Parathyroid adenoma (tissue), 2 donors: ENCODE measurements at regions not wholly inside any gene's neighbourhood (a gene's known extent, or its start where the extent isn't known, plus 50 kb on each side); places are given as distances from the start of the nearest gene placed in this dataset.

Source experiments
- H2AFZ ChIP-seq: fragments of 300-600 bp; sonication (generic); one replicate; pipeline ENCODE4 v1.7.0; 2017; ENCODE audit warnings: antibody characterized with exemption, mild to moderate bottlenecking
- H3K27ac ChIP-seq: fragments of 300-600 bp; sonication (generic); one replicate; pipeline ENCODE4 v1.7.0; 2017
- H3K27me3 ChIP-seq: fragments of 300-600 bp; sonication (generic); one replicate; pipeline ENCODE4 v1.7.0; 2017; ENCODE audit warnings: low read length; ENCODE audit not compliant: control insufficient read depth, insufficient read depth
- H3K36me3 ChIP-seq: fragments of 300-600 bp; sonication (generic); one replicate; pipeline ENCODE4 v1.7.0; 2017; ENCODE audit warnings: low read length; ENCODE audit not compliant: control insufficient read depth, insufficient read depth
- H3K4me1 ChIP-seq: fragments of 300-600 bp; sonication (generic); one replicate; pipeline ENCODE4 v1.7.0; 2017; ENCODE audit warnings: control low read depth
- H3K4me2 ChIP-seq: fragments of 300-600 bp; sonication (generic); one replicate; pipeline ENCODE4 v1.7.0; 2017; ENCODE audit warnings: low read length
- H3K4me3 ChIP-seq: fragments of 300-600 bp; sonication (generic); one replicate; pipeline ENCODE4 v1.7.0; 2017; ENCODE audit warnings: low read depth, low read length
- H3K79me2 ChIP-seq: fragments of 300-600 bp; sonication (generic); one replicate; pipeline ENCODE4 v1.7.0; 2017; ENCODE audit warnings: control low read depth
- H3K9ac ChIP-seq: fragments of 300-600 bp; sonication (generic); one replicate; pipeline ENCODE4 v1.7.0; 2017; ENCODE audit warnings: mild to moderate bottlenecking
- H3K9me3 ChIP-seq: fragments of 300-600 bp; sonication (generic); one replicate; pipeline ENCODE4 v1.7.0; 2017; ENCODE audit warnings: low read length; ENCODE audit not compliant: control insufficient read depth
- TF ChIP-seq, protein P1 (sequence below): fragments of 300-600 bp; sonication (generic); IDR thresholded peaks from one replicate; pipeline ENCODE4 v1.7.0; 2017; ENCODE audit warnings: antibody characterized with exemption, mild to moderate bottlenecking
- donor health status: primary hyperparathyroidism.

DNA sequence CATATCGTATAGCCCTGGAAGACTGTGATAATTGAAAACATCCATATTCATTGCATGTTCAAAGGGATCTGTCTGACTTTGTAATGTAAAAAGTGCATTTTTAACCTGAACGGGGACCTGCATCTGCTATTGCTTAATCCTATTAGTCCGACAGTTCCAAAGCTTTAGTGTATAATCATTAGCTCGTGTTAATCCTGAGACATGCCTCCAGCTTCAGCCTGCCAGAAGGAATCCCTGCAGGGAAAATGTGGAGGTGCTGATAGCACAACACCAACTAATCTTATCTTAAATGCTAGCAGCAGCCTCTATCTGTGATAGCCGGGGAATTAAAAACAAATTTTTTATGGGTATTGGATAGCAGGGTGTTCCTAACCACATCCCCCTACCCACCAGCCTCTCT lies 495.2 kb downstream of the TLE4 start:
- no peaks in the 10 kb centered on the region for H3K27me3 ChIP-seq
- H3K27ac ChIP-seq = no peak overlapping the region
- TF ChIP-seq, protein P1, sequence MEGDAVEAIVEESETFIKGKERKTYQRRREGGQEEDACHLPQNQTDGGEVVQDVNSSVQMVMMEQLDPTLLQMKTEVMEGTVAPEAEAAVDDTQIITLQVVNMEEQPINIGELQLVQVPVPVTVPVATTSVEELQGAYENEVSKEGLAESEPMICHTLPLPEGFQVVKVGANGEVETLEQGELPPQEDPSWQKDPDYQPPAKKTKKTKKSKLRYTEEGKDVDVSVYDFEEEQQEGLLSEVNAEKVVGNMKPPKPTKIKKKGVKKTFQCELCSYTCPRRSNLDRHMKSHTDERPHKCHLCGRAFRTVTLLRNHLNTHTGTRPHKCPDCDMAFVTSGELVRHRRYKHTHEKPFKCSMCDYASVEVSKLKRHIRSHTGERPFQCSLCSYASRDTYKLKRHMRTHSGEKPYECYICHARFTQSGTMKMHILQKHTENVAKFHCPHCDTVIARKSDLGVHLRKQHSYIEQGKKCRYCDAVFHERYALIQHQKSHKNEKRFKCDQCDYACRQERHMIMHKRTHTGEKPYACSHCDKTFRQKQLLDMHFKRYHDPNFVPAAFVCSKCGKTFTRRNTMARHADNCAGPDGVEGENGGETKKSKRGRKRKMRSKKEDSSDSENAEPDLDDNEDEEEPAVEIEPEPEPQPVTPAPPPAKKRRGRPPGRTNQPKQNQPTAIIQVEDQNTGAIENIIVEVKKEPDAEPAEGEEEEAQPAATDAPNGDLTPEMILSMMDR = no peak
- no peak overlapping the region for H3K9ac ChIP-seq
- peaks cover 11% of the 10 kb centered on the region for H3K4me1 ChIP-seq
- no peaks in the 10 kb centered on the region for H3K36me3 ChIP-seq
- H3K9me3 ChIP-seq = no peaks in the 10 kb centered on the region
- H3K4me2 ChIP-seq = peak overlapping the region; percentile 14
- no peaks in the 10 kb centered on the region for H3K79me2 ChIP-seq
- H3K4me3 ChIP-seq = no peak overlapping the region
- H2AFZ ChIP-seq = peak overlapping the region; percentile 38

DNA sequence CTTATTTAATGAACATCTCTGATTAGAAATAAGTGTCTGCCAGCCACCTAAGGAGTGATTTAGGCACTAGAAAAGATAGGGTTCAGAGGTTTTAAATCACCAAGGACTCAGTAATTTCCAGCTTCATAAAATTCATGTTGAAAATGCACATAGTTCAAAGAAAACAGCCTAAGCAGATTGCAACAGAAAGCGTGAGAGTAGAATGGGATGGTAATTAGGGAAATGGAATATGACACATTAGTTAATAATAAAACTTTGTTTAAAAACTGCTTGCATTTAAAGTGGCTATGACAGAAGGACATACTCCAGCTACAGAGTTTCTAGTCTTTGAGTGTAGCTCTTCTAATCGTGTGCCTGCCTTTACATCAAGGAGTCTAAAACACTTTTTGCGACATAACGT lies 490.8 kb downstream of the TLE4 start:
- peaks cover 5% of the 10 kb centered on the region for H3K9me3 ChIP-seq
- no peaks in the 10 kb centered on the region for H3K36me3 ChIP-seq
- H3K27me3 ChIP-seq = no peaks in the 10 kb centered on the region
- no peak overlapping the region for H3K4me3 ChIP-seq
- TF ChIP-seq, protein P1 = no peak
- H3K79me2 ChIP-seq = no peaks in the 10 kb centered on the region
- peak overlapping the region; percentile 46 for H3K27ac ChIP-seq
- no peak overlapping the region for H3K9ac ChIP-seq
- H2AFZ ChIP-seq = no peak overlapping the region
- H3K4me1 ChIP-seq = peaks cover 6% of the 10 kb centered on the region
- no peak overlapping the region for H3K4me2 ChIP-seq

DNA sequence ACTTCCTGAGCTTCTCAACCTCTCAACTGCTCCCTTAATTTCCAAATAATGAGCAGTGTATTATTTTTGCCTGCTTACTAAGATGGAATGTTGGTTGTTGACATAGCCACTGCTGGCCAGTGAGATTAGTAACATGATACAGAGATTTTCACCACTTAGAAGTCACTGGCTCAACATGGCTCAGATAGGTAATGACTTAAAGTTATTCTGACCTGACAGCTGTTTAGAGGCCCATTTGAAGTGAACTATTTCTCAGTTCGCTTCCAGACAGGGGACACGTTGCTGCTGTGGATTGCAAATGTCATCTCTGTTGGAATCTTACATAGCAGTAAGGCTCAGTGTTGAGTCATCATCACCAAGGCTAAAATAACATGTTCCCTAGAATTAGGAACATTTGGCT lies 490.2 kb downstream of the TLE4 start:
- Histone ChIP-seq H3K4me3 (no peak overlapping the region), H3K27me3 (no peaks in the 10 kb centered on the region), H3K79me2 (no peaks in the 10 kb centered on the region), H2AFZ (peak overlapping the region; percentile 51), H3K9me3 (peaks cover 5% of the 10 kb centered on the region), H3K4me2 (no peak overlapping the region), H3K27ac (peak overlapping the region; percentile 46), H3K4me1 (peaks cover 3% of the 10 kb centered on the region), H3K9ac (no peak overlapping the region), H3K36me3 (no peaks in the 10 kb centered on the region)
- TF ChIP-seq, protein P1 = no peak

DNA sequence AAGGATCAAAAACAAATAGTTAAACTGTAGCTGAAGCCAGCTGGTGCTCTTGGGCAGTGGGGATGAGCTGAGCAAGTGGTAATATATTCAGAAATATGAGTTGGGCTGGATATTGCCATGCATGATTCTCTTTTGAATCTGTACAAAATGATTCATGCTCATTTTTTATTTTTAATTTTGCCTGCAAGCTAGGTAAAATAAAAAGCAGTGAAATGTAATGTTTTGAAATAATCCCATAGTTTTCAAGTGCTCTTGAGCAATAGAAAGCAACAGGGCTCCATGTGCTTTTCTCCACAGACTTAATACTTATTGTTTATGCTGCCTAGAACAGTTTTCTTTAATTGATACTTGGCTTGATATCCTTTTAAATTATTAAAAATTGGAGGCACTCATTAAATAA lies 489.3 kb downstream of the TLE4 start:
- Histone ChIP-seq H3K79me2 (no peaks in the 10 kb centered on the region), H3K27ac (no peak overlapping the region), H3K9me3 (peaks cover 5% of the 10 kb centered on the region), H3K27me3 (no peaks in the 10 kb centered on the region), H3K4me2 (no peak overlapping the region), H3K4me3 (no peak overlapping the region), H3K36me3 (no peaks in the 10 kb centered on the region), H2AFZ (no peak overlapping the region), H3K4me1 (peaks cover 3% of the 10 kb centered on the region), H3K9ac (no peak overlapping the region)
- TF ChIP-seq, protein P1 = no peak

DNA sequence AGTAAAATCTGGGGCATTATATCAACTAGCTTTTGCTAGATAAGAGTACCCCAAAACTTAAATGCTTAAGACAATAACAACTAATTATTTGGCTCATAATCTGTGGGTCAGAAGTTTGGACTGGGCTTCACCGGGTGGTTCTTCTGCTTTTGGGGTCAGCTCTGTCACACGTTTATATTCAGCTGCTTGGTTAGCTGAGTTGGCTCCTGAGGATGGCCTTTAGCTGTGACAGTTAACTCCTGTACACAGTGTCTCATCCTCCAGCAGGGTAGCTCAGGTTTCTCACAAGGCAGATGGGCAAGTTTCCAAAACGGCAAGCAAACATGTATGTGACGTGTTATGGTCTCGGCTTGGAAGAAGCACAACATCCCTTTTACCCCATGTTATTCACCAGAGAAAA lies 488.2 kb downstream of the TLE4 start:
- TF ChIP-seq, protein P1 = no peak
- no peak overlapping the region for H3K4me2 ChIP-seq
- H3K27me3 ChIP-seq = no peaks in the 10 kb centered on the region
- no peak overlapping the region for H3K4me3 ChIP-seq
- peaks cover 3% of the 10 kb centered on the region for H3K4me1 ChIP-seq
- H2AFZ ChIP-seq = no peak overlapping the region
- no peaks in the 10 kb centered on the region for H3K36me3 ChIP-seq
- no peaks in the 10 kb centered on the region for H3K79me2 ChIP-seq
- H3K9me3 ChIP-seq = peaks cover 5% of the 10 kb centered on the region
- H3K27ac ChIP-seq = no peak overlapping the region
- H3K9ac ChIP-seq = no peak overlapping the region
